ENCODE measurements at regions not wholly inside any gene's neighbourhood (a gene's known extent, or its start where the extent isn't known, plus 50 kb on each side); places are given as distances from the start of the nearest gene placed in this dataset.

DNA sequence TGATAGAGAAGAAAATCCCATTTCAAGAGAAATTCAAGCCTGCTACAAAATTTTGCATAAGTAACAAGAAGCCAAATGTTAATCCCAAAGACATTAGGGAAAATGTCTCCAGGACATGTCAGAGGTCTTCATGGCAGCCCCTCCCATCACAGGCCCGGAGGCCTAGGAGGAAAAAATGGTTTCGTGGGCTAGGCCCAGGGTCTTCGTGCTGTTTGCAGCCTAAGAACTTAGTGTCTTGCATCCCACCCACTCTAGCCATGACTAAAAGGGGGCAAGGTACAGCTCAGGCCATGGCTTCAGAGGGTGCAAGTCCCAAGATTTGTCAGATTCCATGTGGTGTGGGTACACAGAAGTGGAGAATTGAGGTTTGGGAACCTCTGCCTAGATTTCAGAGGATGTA is 57.8 kb upstream of the TAPT1 start:
- DNase-seq (ENCODE audit: low read depth in 4 of 4, low spot score in 3 of 4): no peak

GRCh38 chr4:16278178-16278577 is 51.9 kb upstream of the TAPT1 start:
- no peak for DNase-seq (ENCODE audit: low read depth in 4 of 4, low spot score in 3 of 4)

Data from left renal pelvis (tissue), 4 donors.